ENCODE measurements at regions not wholly inside any gene's neighbourhood (a gene's known extent, or its start where the extent isn't known, plus 50 kb on each side); places are given as distances from the start of the nearest gene placed in this dataset.

DNA sequence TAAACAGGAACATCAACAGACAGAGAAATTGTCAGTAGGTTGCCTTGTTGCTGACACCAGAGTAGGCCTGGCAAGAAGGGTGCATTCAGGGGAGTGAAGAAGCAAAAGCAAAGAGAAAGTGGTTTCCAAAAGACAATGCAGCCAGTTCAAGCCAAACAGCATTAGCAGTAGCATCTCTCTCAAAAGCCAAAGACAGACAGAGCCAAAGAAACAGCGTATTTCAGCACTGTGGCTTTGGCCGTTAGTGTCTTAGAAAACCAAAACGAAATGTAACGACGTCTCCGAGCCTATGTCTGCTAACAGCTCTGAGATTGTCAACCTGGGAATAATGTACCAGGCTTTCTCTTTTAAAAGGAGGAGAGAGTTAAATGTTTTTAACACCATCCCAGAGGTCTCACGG lies 178.6 kb downstream of the NRP2 start:
- no TSS peak for BruUV-seq (replicated peaks)
- ATAC-seq (no peak), DNase-seq (ENCODE audit: low read depth, low spot score) (no peak)
- Histone ChIP-seq H3K9ac (ENCODE audit: low read length) (no peak overlapping the region), H3K9me2 (ENCODE audit: insufficient read depth) (no peaks in the 10 kb centered on the region), H4K20me1 (ENCODE audit: insufficient read depth) (no peaks in the 10 kb centered on the region), H3K9me3 (ENCODE audit: control insufficient read depth in 1 of 2, insufficient read depth in 1 of 2, low read depth in 1 of 2, low read length in 2 of 2) (no peaks in the 10 kb centered on the region), H3K4me1 (ENCODE audit: control insufficient read depth in 1 of 2, insufficient read depth in 2 of 2, low read length in 2 of 2) (peaks cover 0 to under 1% of the 10 kb centered on the region in 2 experiments; a peak in 1 of 4 replicates), H3K4me3 (replicated peaks in 1 of 2; ENCODE audit: low read depth in 1 of 2, low read length in 2 of 2) (no peak overlapping the region), H3K27ac (ENCODE audit: low read depth, low read length) (no peak overlapping the region), H3K4me2 (ENCODE audit: low read length) (no peak overlapping the region), H3K27me3 (ENCODE audit: insufficient read depth, low read length) (peaks cover 3% of the 10 kb centered on the region; the same call in 1 of the 2 replicates), H2AFZ (ENCODE audit: low read depth, low read length, poor library complexity, severe bottlenecking) (no peak overlapping the region), H3K36me3 (ENCODE audit: control insufficient read depth in 1 of 2, insufficient read depth in 2 of 2, low read length in 2 of 2) (no peaks in the 10 kb centered on the region), H3K79me2 (ENCODE audit: insufficient read depth, low read length) (no peaks in the 10 kb centered on the region)
- intact Hi-C loops (cut with micrococcal nuclease): no loop called here
- TF ChIP-seq SIN3A (IDR thresholded peaks at IDR 0.05; ENCODE audit: low read depth) (no peak), CBX3 (IDR thresholded peaks at IDR 0.05; ENCODE audit: low read depth) (no peak), EZH2 (IDR thresholded peaks at IDR 0.05) (no peak), SP1 (IDR thresholded peaks at IDR 0.05; ENCODE audit: low read depth) (no peak), CEBPB (IDR thresholded peaks at IDR 0.05; ENCODE audit: low read depth) (no peak), EZH2phosphoT487 (IDR thresholded peaks at IDR 0.05; ENCODE audit: borderline replicate concordance) (no peak), POLR2A (IDR thresholded peaks at IDR 0.05; ENCODE audit: borderline replicate concordance, extremely low read depth, insufficient read depth, insufficient read length) (no peak), SRF (IDR thresholded peaks at IDR 0.05; ENCODE audit: low read depth) (no peak), TCF7L2 (IDR thresholded peaks at IDR 0.05; ENCODE audit: borderline replicate concordance, extremely low read depth, insufficient read depth, insufficient read length) (no peak)
- TF ChIP-seq, protein P1, sequence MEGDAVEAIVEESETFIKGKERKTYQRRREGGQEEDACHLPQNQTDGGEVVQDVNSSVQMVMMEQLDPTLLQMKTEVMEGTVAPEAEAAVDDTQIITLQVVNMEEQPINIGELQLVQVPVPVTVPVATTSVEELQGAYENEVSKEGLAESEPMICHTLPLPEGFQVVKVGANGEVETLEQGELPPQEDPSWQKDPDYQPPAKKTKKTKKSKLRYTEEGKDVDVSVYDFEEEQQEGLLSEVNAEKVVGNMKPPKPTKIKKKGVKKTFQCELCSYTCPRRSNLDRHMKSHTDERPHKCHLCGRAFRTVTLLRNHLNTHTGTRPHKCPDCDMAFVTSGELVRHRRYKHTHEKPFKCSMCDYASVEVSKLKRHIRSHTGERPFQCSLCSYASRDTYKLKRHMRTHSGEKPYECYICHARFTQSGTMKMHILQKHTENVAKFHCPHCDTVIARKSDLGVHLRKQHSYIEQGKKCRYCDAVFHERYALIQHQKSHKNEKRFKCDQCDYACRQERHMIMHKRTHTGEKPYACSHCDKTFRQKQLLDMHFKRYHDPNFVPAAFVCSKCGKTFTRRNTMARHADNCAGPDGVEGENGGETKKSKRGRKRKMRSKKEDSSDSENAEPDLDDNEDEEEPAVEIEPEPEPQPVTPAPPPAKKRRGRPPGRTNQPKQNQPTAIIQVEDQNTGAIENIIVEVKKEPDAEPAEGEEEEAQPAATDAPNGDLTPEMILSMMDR (IDR thresholded peaks at IDR 0.05 in 2 of 3, conservative IDR thresholded peaks at IDR 0.05 in 1 of 3; ENCODE audit: borderline replicate concordance in 1 of 3, insufficient read depth in 1 of 3, low read depth in 2 of 3, low read length in 2 of 3): no peak
- CTCF ChIA-PET: no interaction called here
- RAD21 ChIA-PET (ENCODE audit: low non-redundant PET in 1 of 2, low total read pairs in 2 of 2, uncharacterized antibody in 2 of 2, unreplicated experiment in 2 of 2): no interaction called here
- POLR2A ChIA-PET: no interaction called here

DNA sequence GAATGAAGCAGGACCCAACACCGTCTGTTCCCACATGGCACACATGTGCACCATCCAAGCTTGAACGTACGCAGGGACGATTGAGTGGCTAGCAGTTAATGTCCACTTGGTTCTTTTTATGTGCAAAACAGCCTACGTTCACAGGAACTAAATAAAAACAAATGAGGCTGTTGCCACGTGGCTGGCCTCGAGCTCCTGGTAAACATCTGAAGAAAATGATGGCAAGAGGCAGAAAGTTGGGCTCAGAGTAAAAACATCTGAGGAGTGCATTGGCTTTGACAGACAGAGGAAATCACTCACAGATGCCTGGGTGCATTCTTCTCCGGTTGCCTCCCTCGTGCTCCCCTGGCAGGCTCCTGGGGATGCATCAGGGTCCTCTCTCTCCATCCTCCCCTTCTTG lies 177.9 kb downstream of the NRP2 start:
- BruUV-seq (replicated peaks): no TSS peak
- CTCF ChIA-PET: no interaction called here
- POLR2A ChIA-PET: no interaction called here
- no peak for TF ChIP-seq SP1 (IDR thresholded peaks at IDR 0.05; ENCODE audit: low read depth)
- no peak for TF ChIP-seq CBX3 (IDR thresholded peaks at IDR 0.05; ENCODE audit: low read depth)
- no peak for TF ChIP-seq ZNF274 (IDR thresholded peaks at IDR 0.05; ENCODE audit: low read depth, low read length)
- no peak for TF ChIP-seq YY1 (IDR thresholded peaks at IDR 0.05; ENCODE audit: extremely low read depth, insufficient replicate concordance, low read depth, low read length)
- TF ChIP-seq POLR2AphosphoS5 (IDR thresholded peaks at IDR 0.05; ENCODE audit: low read depth, low read length): no peak
- TF ChIP-seq SIN3A (IDR thresholded peaks at IDR 0.05; ENCODE audit: low read depth): no peak
- no peak for TF ChIP-seq EZH2 (IDR thresholded peaks at IDR 0.05)
- no peak for TF ChIP-seq POLR2A (IDR thresholded peaks at IDR 0.05; ENCODE audit: borderline replicate concordance, extremely low read depth, insufficient read depth, insufficient read length)
- TF ChIP-seq SRF (IDR thresholded peaks at IDR 0.05; ENCODE audit: low read depth): no peak
- TF ChIP-seq, protein P1 (IDR thresholded peaks at IDR 0.05 in 2 of 3, conservative IDR thresholded peaks at IDR 0.05 in 1 of 3; ENCODE audit: borderline replicate concordance in 1 of 3, insufficient read depth in 1 of 3, low read depth in 2 of 3, low read length in 2 of 3): no peak
- no peak for TF ChIP-seq FOSL1 (IDR thresholded peaks at IDR 0.05; ENCODE audit: low read depth)
- no peak for TF ChIP-seq RAD21 (IDR thresholded peaks at IDR 0.05; ENCODE audit: low read depth)
- TF ChIP-seq TCF7L2 (IDR thresholded peaks at IDR 0.05; ENCODE audit: borderline replicate concordance, extremely low read depth, insufficient read depth, insufficient read length): no peak
- no peak for TF ChIP-seq EZH2phosphoT487 (IDR thresholded peaks at IDR 0.05; ENCODE audit: borderline replicate concordance)
- TF ChIP-seq EGR1 (IDR thresholded peaks at IDR 0.05; ENCODE audit: low read depth): no peak

More for the DNA sequence above, 177.9 kb downstream of the NRP2 start:
- Histone ChIP-seq H3K36me3 (ENCODE audit: control insufficient read depth in 1 of 2, insufficient read depth in 2 of 2, low read length in 2 of 2) (no peaks in the 10 kb centered on the region), H2AFZ (ENCODE audit: low read depth, low read length, poor library complexity, severe bottlenecking) (no peak overlapping the region), H4K20me1 (ENCODE audit: insufficient read depth) (no peaks in the 10 kb centered on the region), H3K9me3 (ENCODE audit: control insufficient read depth in 1 of 2, insufficient read depth in 1 of 2, low read depth in 1 of 2, low read length in 2 of 2) (no peaks in the 10 kb centered on the region), H3K9me2 (ENCODE audit: insufficient read depth) (no peaks in the 10 kb centered on the region), H3K27me3 (ENCODE audit: insufficient read depth, low read length) (peaks cover 3% of the 10 kb centered on the region; the same call in 1 of the 2 replicates), H3K27ac (ENCODE audit: low read depth, low read length) (no peak overlapping the region), H3K4me1 (ENCODE audit: control insufficient read depth in 1 of 2, insufficient read depth in 2 of 2, low read length in 2 of 2) (no peaks in the 10 kb centered on the region), H3K79me2 (ENCODE audit: insufficient read depth, low read length) (no peaks in the 10 kb centered on the region), H3K4me2 (ENCODE audit: low read length) (no peak overlapping the region), H3K9ac (ENCODE audit: low read length) (no peak overlapping the region), H3K4me3 (replicated peaks in 1 of 2; ENCODE audit: low read depth in 1 of 2, low read length in 2 of 2) (no peak overlapping the region)
- intact Hi-C loops (cut with micrococcal nuclease): no loop called here
- RAD21 ChIA-PET (ENCODE audit: low non-redundant PET in 1 of 2, low total read pairs in 2 of 2, uncharacterized antibody in 2 of 2, unreplicated experiment in 2 of 2): no interaction called here
- ATAC-seq: no peak
- no peak for DNase-seq (ENCODE audit: low read depth, low spot score)

All from HCT116 (cell line).